MCF 10A (cell line): ENCODE measurements at regions not wholly inside any gene's neighbourhood (a gene's known extent, or its start where the extent isn't known, plus 50 kb on each side); places are given as distances from the start of the nearest gene placed in this dataset.

ENCODE experiments used
- BruUV-seq: library from RNA; stranded (reverse); fragments of 400-500 nt; replicated peaks from 2 replicates; lab custom pipeline; 2021; lab: Mats Ljungman, UMichigan
- CTCF ChIA-PET: fragments of 300-600 bp; sonication (Branson Sonifier 250); formaldehyde crosslinking; extraction: SDS; loops from one replicate; lab custom pipeline; 2021; ENCODE audit warnings: antibody characterized with exemption, inconsistent platforms; lab: Yijun Ruan, JAX
- POLR2A ChIA-PET: fragments of 300-600, 350-650 bp; sonication (Branson Sonifier 250); formaldehyde crosslinking; extraction: SDS; loops from one replicate; lab custom pipeline; 2020; ENCODE audit warnings: antibody characterized with exemption, inconsistent platforms; lab: Yijun Ruan, JAX
- DNase-seq: peaks from one replicate; pipeline ENCODE4 v3.0.0-alpha.2; 2018; ENCODE audit not compliant: unreplicated experiment
- H3K27ac Mint-ChIP-seq: one replicate; pipeline ENCODE4 v1.8.0; 2022; ENCODE audit warnings: mild to moderate bottlenecking, low read depth, mixed read lengths; ENCODE audit not compliant: unreplicated experiment
- H3K27me3 Mint-ChIP-seq: one replicate; pipeline ENCODE4 v1.8.0; 2022; ENCODE audit warnings: mixed read lengths; ENCODE audit not compliant: insufficient read depth, unreplicated experiment
- H3K36me3 Mint-ChIP-seq: one replicate; pipeline ENCODE4 v1.8.0; 2022; ENCODE audit warnings: mild to moderate bottlenecking, moderate library complexity, mixed read lengths; ENCODE audit not compliant: insufficient read depth, unreplicated experiment
- H3K4me1 Mint-ChIP-seq: one replicate; pipeline ENCODE4 v1.8.0; 2022; ENCODE audit warnings: mixed read lengths; ENCODE audit not compliant: insufficient read depth, unreplicated experiment
- H3K4me3 Mint-ChIP-seq: one replicate; pipeline ENCODE4 v1.8.0; 2022; ENCODE audit warnings: mild to moderate bottlenecking, moderate library complexity, mixed read lengths; ENCODE audit not compliant: unreplicated experiment
- H3K9me3 Mint-ChIP-seq: one replicate; pipeline ENCODE4 v1.8.0; 2022; ENCODE audit warnings: mixed read lengths; ENCODE audit not compliant: unreplicated experiment
- CTCF ChIP-seq: fragments of 200-600 bp; IDR thresholded peaks from one replicate; pipeline ENCODE4 v1.8.0; 2022; ENCODE audit warnings: antibody characterized with exemption, mild to moderate bottlenecking; ENCODE audit not compliant: unreplicated experiment
- intact Hi-C: fragments of 100-400 bp; cut with micrococcal nuclease; formaldehyde crosslinking; loops from 2 replicates; pipeline ENCODE4 v1.14.1; 2022

- DNase-seq = no peak
- no peak overlapping the region for H3K27ac Mint-ChIP-seq
- H3K36me3 Mint-ChIP-seq = no peaks in the 10 kb centered on the region
- intact Hi-C loops = no loop called here
- H3K4me3 Mint-ChIP-seq = no peak overlapping the region
- ChIA-PET CTCF (interaction anchor here (1.1 kb wide), 1 partner anchor 212 kb away, joined by 5 read pairs; no protein-coding TSS in a partner anchor), POLR2A (no interaction called here)
- no peaks in the 10 kb centered on the region for H3K9me3 Mint-ChIP-seq
- TF ChIP-seq CTCF = no peak
- BruUV-seq = no TSS peak
- no peaks in the 10 kb centered on the region for H3K4me1 Mint-ChIP-seq
- no peaks in the 10 kb centered on the region for H3K27me3 Mint-ChIP-seq
Observed at GRCh38 chr4:176579226-176579625, 213.5 kb downstream of the VEGFC start.

DNA sequence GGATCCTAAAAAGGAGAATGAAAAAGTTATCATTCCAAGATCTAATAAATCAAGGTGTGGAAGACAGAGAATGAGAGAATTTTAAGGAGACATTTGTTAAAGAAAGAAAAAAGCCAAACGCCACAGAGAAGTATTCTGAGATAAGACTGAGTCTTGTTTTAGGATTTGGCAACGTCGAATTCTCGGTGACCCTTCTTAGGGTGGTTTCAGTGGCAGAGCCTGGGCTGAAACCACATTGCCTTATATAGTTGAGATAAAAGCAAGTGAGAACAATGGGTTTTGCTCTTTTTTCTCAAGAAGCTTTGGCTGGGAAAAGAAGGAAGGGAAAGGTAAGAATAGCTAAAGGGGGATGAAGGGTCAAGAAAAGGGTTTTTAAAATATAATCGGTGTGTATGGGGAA lies 209.4 kb downstream of the VEGFC start:
- TF ChIP-seq CTCF = no peak
- H3K4me3 Mint-ChIP-seq = no peak overlapping the region
- BruUV-seq = no TSS peak

GRCh38 chr4:176584031-176584606 lies 208.6 kb downstream of the VEGFC start:
- Mint-ChIP-seq H3K27me3 (no peaks in the 10 kb centered on the region), H3K27ac (no peak overlapping the region), H3K4me1 (peaks cover 6% of the 10 kb centered on the region), H3K4me3 (no peak overlapping the region), H3K9me3 (peaks cover 3% of the 10 kb centered on the region), H3K36me3 (no peaks in the 10 kb centered on the region)
- ChIA-PET POLR2A (no interaction called here), CTCF (interaction anchor here (1.1 kb wide), 2 partner anchors 16 to 463 kb away, joined by 3 read pairs; no protein-coding TSS in a partner anchor)
- no peak for DNase-seq
- no peak for TF ChIP-seq CTCF
- intact Hi-C loops = no loop called here
- no TSS peak for BruUV-seq

More for the DNA sequence above, 209.4 kb downstream of the VEGFC start:
- no peaks in the 10 kb centered on the region for H3K9me3 Mint-ChIP-seq
- DNase-seq = no peak
- no peaks in the 10 kb centered on the region for H3K36me3 Mint-ChIP-seq
- H3K27ac Mint-ChIP-seq = no peak overlapping the region
- intact Hi-C loops = no loop called here
- peaks cover 6% of the 10 kb centered on the region for H3K4me1 Mint-ChIP-seq
- ChIA-PET CTCF (interaction anchor here (1.1 kb wide), 2 partner anchors 16 to 464 kb away, joined by 3 read pairs; no protein-coding TSS in a partner anchor), POLR2A (no interaction called here)
- H3K27me3 Mint-ChIP-seq = no peaks in the 10 kb centered on the region

DNA sequence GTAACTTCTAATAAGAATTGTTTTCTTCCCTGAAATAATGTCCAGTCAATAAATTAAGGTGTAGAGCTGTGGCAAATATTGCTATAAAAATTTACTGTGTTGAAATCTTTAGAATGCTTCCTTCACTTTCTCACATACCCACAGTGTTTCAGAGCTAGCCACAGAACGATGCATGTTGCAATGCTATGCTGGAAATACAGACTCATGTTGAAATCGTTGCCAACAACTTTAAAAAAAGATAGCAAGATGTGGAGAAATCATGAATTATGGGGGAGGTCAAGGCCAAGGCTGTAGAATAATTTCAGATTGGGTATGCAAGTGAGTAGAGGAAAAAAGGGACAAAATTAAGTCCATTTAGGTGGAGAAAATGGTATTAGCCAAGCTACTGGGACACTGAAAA lies 204.8 kb downstream of the VEGFC start:
- peak; percentile 74 for DNase-seq
- ChIA-PET CTCF (interaction anchor here (0.6 kb wide), 3 partner anchors 205 to 1687 kb away, joined by 3 to 5 read pairs (median 3); no protein-coding TSS in a partner anchor), POLR2A (interaction anchor here (0.7 to 1.2 kb wide), 2 partner anchors 9 to 190 kb away, joined by 3 read pairs; no protein-coding TSS in a partner anchor)
- peaks cover 6% of the 10 kb centered on the region for H3K4me1 Mint-ChIP-seq
- H3K9me3 Mint-ChIP-seq = peaks cover 14% of the 10 kb centered on the region
- H3K36me3 Mint-ChIP-seq = no peaks in the 10 kb centered on the region
- no TSS peak for BruUV-seq
- TF ChIP-seq CTCF = no peak
- H3K27me3 Mint-ChIP-seq = no peaks in the 10 kb centered on the region
- intact Hi-C loops = no loop called here
- peak overlapping the region; percentile 0 for H3K27ac Mint-ChIP-seq
- H3K4me3 Mint-ChIP-seq = peak overlapping the region; percentile 2
